NCI-H1105 treated with DMSO at 0.1 percent for 48 hours (cell line): ENCODE measurements at regions not wholly inside any gene's neighbourhood (a gene's known extent, or its start where the extent isn't known, plus 50 kb on each side); places are given as distances from the start of the nearest gene placed in this dataset.

Source experiments
- DNase-seq: peaks from one replicate; lab custom pipeline; 2025; lab: John Stamatoyannopoulos, UW

- peak; percentile 53 for DNase-seq
These were observed 132.0 kb upstream of the WWC1 start for GRCh38 chr5:168159425-168159824.

GRCh38 chr5:168162464-168162863 is 129.0 kb upstream of the WWC1 start:
- DNase-seq: peak; percentile 32

- no peak for DNase-seq
These were observed 127.5 kb upstream of the WWC1 start for GRCh38 chr5:168163966-168164365.

- peak; percentile 38 for DNase-seq
These were observed 126.1 kb upstream of the WWC1 start for GRCh38 chr5:168165221-168165914.

GRCh38 chr5:168165977-168166376 is 125.5 kb upstream of the WWC1 start:
- DNase-seq: peak; percentile 30

GRCh38 chr5:168167338-168167737 is 124.1 kb upstream of the WWC1 start:
- DNase-seq: no peak

GRCh38 chr5:168168978-168169698 is 122.3 kb upstream of the WWC1 start:
- DNase-seq: no peak

- DNase-seq: no peak
These were observed 121.7 kb upstream of the WWC1 start for GRCh38 chr5:168169791-168170190.

GRCh38 chr5:168171901-168172759 is 119.3 kb upstream of the WWC1 start:
- DNase-seq: no peak

- no peak for DNase-seq
These were observed 118.7 kb upstream of the WWC1 start for GRCh38 chr5:168172760-168173223.

- DNase-seq: peak; percentile 34
These were observed 117.1 kb upstream of the WWC1 start for GRCh38 chr5:168174376-168174775.

- no peak for DNase-seq
These were observed 115.2 kb upstream of the WWC1 start for GRCh38 chr5:168176251-168176650.

- DNase-seq: no peak
These were observed 114.5 kb upstream of the WWC1 start for GRCh38 chr5:168176941-168177340.

- no peak for DNase-seq
These were observed 113.5 kb upstream of the WWC1 start for GRCh38 chr5:168177831-168178450.

GRCh38 chr5:168179192-168179593 is 112.3 kb upstream of the WWC1 start:
- no peak for DNase-seq

- no peak for DNase-seq
These were observed 109.2 kb upstream of the WWC1 start for GRCh38 chr5:168182269-168182668.

GRCh38 chr5:168184103-168184502 is 107.3 kb upstream of the WWC1 start:
- DNase-seq: no peak

- DNase-seq: no peak
These were observed 105.0 kb upstream of the WWC1 start for GRCh38 chr5:168186289-168187074.

- DNase-seq: no peak
These were observed 103.8 kb upstream of the WWC1 start for GRCh38 chr5:168187614-168188013.

- DNase-seq: no peak
These were observed 103.3 kb upstream of the WWC1 start for GRCh38 chr5:168188182-168188581.

GRCh38 chr5:168192120-168192519 is 99.3 kb upstream of the WWC1 start:
- no peak for DNase-seq
